ENCODE measurements at regions not wholly inside any gene's neighbourhood (a gene's known extent, or its start where the extent isn't known, plus 50 kb on each side); places are given as distances from the start of the nearest gene placed in this dataset.

DNA sequence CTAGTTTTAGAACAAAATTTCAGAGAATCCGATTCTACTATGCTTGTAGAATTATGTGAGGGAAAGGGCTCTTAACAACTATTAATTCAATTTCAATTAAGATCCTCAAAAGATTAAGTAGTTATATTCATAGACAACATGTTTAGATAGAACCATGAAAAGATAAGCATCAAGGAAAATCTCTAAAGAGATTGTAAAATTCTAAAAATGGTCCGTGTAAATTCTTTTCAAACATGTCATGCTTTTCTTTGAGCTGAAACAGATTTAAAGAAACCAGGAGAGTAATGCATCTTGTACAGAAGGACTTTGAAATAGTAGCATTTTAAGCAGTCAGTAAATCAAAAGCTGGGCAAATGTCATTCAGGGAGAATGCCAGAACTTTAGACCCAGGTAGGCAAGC, 1080.6 kb upstream of the B3GALT2 start:
- TF ChIP-seq CTCF (IDR thresholded peaks at IDR 0.05) (no peak), POLR2AphosphoS5 (IDR thresholded peaks at IDR 0.05) (no peak), POLR2A (IDR thresholded peaks at IDR 0.05) (no peak)
